NT2/D1 (cell line): ENCODE measurements at regions not wholly inside any gene's neighbourhood (a gene's known extent, or its start where the extent isn't known, plus 50 kb on each side); places are given as distances from the start of the nearest gene placed in this dataset.

Experiments
- SUZ12 ChIP-seq: IDR thresholded peaks from 2 replicates; pipeline ENCODE4 v1.6.1; 2011; ENCODE audit not compliant: insufficient read length, insufficient read depth; ENCODE audit errors: extremely low read depth
- YY1 ChIP-seq: IDR thresholded peaks from 2 replicates; pipeline ENCODE4 v1.6.1; 2011; ENCODE audit not compliant: insufficient read length, insufficient read depth

- TF ChIP-seq YY1 = no peak
- no peak for TF ChIP-seq SUZ12
Observed at GRCh38 chr4:117302226-117302625, 216.8 kb upstream of the TRAM1L1 start.
